C4-2B (cell line): ENCODE measurements at regions not wholly inside any gene's neighbourhood (a gene's known extent, or its start where the extent isn't known, plus 50 kb on each side); places are given as distances from the start of the nearest gene placed in this dataset.

Source experiments
- H3K27ac ChIP-seq: fragments of 450-650 bp; 2 replicates; pipeline ENCODE4 v1.5.1; 2017
- CTCF ChIP-seq: fragments of 450-650 bp; conservative IDR thresholded peaks from 2 replicates; pipeline ENCODE4 v1.5.1; 2017; ENCODE audit warnings: mild to moderate bottlenecking
- ZFX ChIP-seq: fragments of 450-650 bp; IDR thresholded peaks from 2 replicates; pipeline ENCODE4 v1.6.1; 2017

- TF ChIP-seq CTCF = no peak
- no peak for TF ChIP-seq ZFX
Observed at GRCh38 chr5:164362835-164363234, 857.4 kb downstream of the MAT2B start.

GRCh38 chr5:164364237-164365208, 859.1 kb downstream of the MAT2B start:
- H3K27ac ChIP-seq = no peak overlapping the region
- no peak for TF ChIP-seq ZFX

More at GRCh38 chr5:164362835-164363234, 857.4 kb downstream of the MAT2B start:
- no peak overlapping the region for H3K27ac ChIP-seq

- no peak for TF ChIP-seq ZFX
- no peak for TF ChIP-seq CTCF
Observed at GRCh38 chr5:164370841-164371240, 865.4 kb downstream of the MAT2B start.

GRCh38 chr5:164372892-164373291, 867.5 kb downstream of the MAT2B start:
- no peak overlapping the region for H3K27ac ChIP-seq
- no peak for TF ChIP-seq ZFX
- no peak for TF ChIP-seq CTCF

More at GRCh38 chr5:164370841-164371240, 865.4 kb downstream of the MAT2B start:
- no peak overlapping the region for H3K27ac ChIP-seq

- H3K27ac ChIP-seq = no peak overlapping the region
- TF ChIP-seq ZFX = no peak
Observed at GRCh38 chr5:164373876-164374275, 868.5 kb downstream of the MAT2B start.

GRCh38 chr5:164375051-164375450, 869.6 kb downstream of the MAT2B start:
- no peak for TF ChIP-seq CTCF
- no peak for TF ChIP-seq ZFX
- H3K27ac ChIP-seq = no peak overlapping the region

GRCh38 chr5:164376843-164377242, 871.4 kb downstream of the MAT2B start:
- no peak overlapping the region for H3K27ac ChIP-seq
- TF ChIP-seq CTCF (no peak), ZFX (no peak)

- TF ChIP-seq CTCF = no peak
- TF ChIP-seq ZFX = no peak
- H3K27ac ChIP-seq = no peak overlapping the region
Observed at GRCh38 chr5:164377746-164378145, 872.3 kb downstream of the MAT2B start.
